Spleen (tissue), 7 donors: ENCODE measurements at regions not wholly inside any gene's neighbourhood (a gene's known extent, or its start where the extent isn't known, plus 50 kb on each side); places are given as distances from the start of the nearest gene placed in this dataset.

Experiments used
- POLR2AphosphoS5 ChIP-seq, 3 donors: sonication (generic); formaldehyde crosslinking; IDR thresholded peaks; one replicate each; pipeline ENCODE4 v1.5.1; 2017; ENCODE audit warnings: antibody characterized with exemption in 3 of 3
- TF ChIP-seq, protein P1 (sequence below), 11 experiments: fragments of 200-600 bp in 7 of 11; fragments of 450-650 bp in 4 of 11; sonication (generic) in 4 of 11; IDR thresholded peaks in 8 of 11; conservative IDR thresholded peaks in 3 of 11; 1 replicate in 7 of 11; 2 replicates in 4 of 11; pipeline versions ENCODE4 v1.4.0 to v1.8.0; 2016 to 2021; ENCODE audit warnings: antibody characterized with exemption in 11 of 11, inconsistent platforms in 4 of 11, mild to moderate bottlenecking in 1 of 11
- donor health status: DM: no; HTN: no; CAD: no; lungs with moderate emphysema.
- donor health status: DM: no; HTN: no; CAD: no.
- donor health status: DM: no; HTN: no; CAD: no.

DNA sequence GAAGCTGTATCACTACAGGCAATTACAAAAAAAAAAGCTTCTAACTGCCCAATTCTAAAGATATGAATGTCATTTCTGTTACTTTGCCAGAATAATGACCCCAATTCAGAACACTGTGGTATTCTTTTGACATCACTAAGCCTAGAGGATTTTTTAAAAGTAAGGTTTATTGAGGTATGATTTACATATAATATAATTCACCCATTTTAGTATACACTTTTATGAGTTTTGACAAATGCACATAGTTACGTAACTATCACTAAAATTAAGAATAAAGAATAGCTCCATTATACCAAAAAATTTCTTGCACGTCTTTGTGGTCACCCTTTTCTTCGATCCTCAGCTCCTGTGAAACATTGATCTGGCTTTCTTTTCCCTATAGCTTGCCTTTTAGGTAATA is 74.0 kb upstream of the PLSCR5 start:
- TF ChIP-seq, protein P1, sequence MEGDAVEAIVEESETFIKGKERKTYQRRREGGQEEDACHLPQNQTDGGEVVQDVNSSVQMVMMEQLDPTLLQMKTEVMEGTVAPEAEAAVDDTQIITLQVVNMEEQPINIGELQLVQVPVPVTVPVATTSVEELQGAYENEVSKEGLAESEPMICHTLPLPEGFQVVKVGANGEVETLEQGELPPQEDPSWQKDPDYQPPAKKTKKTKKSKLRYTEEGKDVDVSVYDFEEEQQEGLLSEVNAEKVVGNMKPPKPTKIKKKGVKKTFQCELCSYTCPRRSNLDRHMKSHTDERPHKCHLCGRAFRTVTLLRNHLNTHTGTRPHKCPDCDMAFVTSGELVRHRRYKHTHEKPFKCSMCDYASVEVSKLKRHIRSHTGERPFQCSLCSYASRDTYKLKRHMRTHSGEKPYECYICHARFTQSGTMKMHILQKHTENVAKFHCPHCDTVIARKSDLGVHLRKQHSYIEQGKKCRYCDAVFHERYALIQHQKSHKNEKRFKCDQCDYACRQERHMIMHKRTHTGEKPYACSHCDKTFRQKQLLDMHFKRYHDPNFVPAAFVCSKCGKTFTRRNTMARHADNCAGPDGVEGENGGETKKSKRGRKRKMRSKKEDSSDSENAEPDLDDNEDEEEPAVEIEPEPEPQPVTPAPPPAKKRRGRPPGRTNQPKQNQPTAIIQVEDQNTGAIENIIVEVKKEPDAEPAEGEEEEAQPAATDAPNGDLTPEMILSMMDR (IDR thresholded peaks at IDR 0.05 in 8 of 11, conservative IDR thresholded peaks at IDR 0.05 in 3 of 11) = no peak
- no peak for TF ChIP-seq POLR2AphosphoS5 (IDR thresholded peaks at IDR 0.05)
